Islet of Langerhans (tissue), 1 donor: ENCODE measurements at regions not wholly inside any gene's neighbourhood (a gene's known extent, or its start where the extent isn't known, plus 50 kb on each side); places are given as distances from the start of the nearest gene placed in this dataset.

ENCODE experiments used
- FAIRE-seq: peaks from one replicate; lab custom pipeline; 2011; peaks lifted over from hg19 to GRCh38; lab: Jason Lieb, UNC

DNA sequence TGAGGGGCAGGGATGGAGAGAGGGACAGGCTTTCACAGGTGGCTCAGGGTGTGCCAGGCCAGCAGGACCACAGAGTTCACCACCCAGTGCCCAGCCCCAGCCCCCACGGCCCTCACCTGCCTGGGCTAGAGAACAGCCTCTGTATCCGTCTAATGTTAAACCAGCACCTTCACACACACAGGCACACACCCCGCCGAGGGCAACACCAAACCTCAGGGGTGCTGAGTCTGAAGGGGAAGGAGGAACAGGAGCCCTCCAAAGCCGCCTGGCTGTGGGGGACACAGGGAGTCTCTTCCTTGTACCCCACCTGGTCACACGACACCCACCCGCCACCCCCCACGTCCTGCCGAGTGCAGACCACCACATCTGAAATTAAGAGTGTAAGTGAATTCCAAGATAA lies 205.8 kb upstream of the SALL3 start:
- no peak for FAIRE-seq

DNA sequence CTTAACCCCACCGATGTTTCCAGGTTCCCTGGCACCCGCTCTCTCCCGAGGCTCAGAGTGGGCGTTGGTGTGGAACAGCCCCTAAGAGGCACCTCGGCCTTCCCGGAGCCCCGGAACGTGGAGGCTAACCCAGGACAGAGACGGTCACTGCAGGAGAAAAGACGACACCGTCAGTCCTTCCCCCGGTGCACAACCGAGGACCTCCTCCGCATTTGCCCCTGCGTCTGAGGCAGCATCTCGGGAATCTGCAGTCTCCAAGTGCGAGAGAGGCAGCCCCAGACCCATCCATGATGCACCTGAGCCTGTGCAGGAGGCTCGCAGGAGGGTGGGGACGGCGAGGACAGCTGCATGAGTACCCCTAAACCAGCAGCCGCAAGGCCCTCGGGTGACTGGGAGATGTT lies 204.9 kb upstream of the SALL3 start:
- FAIRE-seq: no peak

DNA sequence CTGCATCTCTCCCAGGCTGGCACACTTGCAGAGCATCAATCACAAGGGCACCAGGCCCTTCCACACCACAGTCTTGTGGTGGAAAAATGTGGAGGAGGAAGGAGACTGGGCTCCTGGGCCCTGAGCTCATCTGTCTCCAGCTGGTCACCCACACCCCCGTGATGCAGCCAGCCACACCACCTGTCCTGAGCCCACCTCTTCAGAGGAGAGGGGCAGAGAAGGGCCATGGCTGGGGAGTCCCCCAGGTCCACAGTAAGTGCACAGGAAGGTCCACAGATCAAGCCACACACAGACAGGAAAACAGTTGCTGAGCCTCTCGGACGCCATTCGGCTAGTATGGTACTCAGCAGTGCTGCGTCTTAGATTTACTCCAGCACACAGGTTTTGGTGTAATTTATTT lies 203.5 kb upstream of the SALL3 start:
- FAIRE-seq: no peak

DNA sequence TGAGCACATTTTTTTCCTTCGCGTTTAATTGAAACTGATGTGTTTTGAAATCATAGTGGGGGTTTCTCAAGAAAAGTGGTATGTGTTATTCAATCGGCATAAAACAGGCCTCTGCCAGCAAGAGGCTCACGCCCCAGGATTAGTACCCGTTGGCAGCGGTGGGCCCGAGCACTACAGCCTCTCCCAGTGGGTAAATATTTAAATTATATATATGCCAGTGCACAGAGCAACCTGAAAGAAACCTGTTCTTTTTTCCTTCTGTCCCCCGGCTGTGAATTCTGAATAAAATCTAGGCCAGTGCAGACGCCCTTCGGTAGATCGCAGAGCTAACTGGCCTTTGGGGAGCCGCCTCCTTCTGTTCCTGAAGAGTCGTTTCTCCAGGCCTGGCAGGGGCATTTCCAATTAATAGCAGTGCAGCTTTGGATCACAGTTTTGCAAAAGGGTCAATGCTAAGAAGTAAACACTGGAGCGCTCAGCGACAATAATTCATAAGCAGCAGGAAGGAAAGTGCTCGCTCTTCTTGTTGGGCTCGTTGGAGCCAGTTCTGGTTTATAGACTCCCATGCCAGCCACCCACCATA lies 202.8 kb upstream of the SALL3 start:
- no peak for FAIRE-seq

DNA sequence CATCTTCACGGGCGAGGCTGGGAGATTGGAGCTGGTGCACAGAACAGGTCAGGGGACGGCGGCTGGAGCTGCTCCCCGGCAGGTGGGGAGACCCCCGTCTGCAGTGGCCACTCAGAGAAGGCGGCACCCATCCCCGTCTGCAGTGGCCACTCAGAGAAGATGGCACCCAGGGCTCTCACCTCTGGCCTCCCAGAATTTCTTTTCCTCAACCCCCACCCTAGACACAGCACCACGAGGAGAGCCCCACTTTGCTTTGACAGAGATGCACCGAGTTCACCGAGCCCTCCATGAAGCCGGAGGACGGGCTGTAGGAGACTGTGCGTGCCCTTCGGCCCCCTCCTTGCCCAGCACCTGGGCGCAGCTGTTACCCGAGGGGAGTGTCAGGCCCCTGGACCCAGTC lies 201.6 kb upstream of the SALL3 start:
- no peak for FAIRE-seq

DNA sequence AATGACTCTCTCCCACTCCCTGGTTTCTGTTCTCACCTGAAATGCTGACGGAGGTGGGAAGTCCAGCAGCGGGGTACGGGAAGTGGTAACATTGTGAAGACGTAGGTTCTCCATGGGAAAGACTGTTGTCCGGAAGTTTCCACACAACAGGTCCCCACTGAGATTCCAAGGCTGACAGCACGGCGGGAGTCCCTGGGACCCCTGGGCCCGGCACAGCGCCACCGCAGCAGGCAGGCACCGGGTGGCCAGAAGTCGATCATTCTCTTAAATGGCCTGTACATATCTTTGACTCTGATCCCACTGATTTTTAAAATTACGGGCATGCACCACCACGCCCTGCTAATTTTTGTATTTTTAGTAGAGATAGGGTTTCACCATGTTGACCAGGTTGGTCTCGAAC lies 201.0 kb upstream of the SALL3 start:
- FAIRE-seq: no peak

DNA sequence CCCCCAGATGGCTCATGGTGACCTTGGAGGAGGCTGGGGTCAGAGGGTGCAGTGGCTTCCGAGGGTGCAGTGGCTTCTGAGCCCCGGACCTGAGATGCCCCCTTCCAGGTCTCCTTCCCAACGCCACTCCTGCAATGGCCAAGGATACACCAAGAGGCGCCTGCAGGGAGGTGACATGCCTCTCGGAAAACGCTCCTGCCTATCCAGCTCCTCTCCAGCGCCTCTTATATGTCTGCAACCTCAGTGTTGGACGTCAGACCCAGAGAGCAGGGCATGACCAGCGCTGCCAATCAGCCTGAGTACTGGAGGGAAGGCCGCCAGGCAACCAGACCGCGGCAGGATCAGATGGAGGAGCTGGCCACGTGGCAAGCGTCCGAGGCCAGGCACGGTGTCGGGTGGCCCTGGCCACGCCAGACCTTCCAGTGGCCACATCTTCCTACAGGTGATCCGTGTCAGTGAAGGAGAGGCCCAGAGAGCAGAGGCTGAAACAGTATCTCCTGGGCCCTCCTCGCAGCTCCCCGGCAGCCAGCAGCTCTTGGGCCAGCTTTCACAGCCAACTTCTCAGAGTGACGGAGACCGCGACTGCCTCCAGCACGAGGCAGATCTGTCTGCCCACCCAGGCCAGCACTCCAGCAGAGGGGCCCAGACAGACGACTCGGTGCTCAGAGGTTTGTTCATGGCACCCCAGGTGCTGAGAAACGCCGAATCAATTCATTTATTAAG lies 199.5 kb upstream of the SALL3 start:
- no peak for FAIRE-seq

DNA sequence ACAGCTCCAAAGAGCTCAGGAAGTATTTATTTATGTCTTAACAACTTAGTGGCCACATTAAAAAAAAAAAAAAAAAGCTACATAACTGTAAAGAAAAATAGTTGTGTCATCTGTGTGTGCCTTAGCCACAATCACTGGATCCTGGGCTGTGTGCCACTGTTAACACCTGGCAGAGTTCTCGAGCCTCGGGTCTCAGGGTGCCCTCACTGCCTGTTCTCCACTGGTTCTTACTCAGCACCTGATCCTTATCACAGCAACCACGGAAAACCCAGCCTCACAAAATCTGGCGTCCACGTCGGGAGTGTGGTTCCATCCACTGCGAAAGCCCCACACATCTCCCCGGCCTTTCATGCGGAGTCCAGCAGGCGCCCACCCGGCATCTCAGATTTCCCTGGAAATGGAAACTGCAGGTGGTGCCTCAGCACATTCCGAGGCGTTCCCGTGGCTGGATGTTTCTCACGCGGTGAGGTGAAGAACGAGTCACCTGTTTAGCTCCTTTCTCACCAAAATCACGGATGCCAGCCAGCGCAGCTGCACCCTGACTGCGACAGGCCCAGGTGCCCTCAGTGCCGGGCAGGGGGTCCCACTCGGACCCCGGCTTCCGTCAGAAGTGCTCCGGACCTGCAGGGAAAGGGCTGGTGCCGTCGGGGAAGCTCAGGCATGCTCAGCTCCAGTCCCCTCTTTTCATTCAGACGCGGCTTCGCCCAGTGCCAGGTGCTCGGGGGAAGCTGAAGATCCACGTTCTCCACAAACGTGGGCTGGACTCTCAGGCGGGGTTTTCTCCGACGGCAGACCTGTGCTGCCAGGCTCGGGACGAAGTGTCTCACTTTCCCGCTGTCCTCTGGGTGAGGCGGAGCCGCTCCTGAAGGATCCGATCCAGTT lies 198.7 kb upstream of the SALL3 start:
- no peak for FAIRE-seq

DNA sequence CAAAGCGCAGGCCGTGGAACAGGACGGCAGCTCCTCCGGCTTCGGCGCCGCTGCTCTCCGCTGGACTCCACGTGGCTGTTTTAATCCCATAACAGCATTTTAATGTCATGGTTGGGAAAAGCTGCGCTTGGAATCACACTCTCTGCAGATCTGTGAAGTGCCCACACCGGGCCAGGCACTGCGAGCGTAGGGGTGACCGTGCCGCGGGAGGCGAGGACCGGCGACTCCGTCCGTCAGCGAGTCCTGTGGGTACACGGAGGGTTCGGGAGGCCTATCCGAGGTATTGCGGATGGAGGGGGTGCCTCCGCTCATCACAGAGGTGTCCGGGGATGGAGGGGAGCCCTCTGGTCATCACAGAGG lies 198.0 kb upstream of the SALL3 start:
- FAIRE-seq: no peak

DNA sequence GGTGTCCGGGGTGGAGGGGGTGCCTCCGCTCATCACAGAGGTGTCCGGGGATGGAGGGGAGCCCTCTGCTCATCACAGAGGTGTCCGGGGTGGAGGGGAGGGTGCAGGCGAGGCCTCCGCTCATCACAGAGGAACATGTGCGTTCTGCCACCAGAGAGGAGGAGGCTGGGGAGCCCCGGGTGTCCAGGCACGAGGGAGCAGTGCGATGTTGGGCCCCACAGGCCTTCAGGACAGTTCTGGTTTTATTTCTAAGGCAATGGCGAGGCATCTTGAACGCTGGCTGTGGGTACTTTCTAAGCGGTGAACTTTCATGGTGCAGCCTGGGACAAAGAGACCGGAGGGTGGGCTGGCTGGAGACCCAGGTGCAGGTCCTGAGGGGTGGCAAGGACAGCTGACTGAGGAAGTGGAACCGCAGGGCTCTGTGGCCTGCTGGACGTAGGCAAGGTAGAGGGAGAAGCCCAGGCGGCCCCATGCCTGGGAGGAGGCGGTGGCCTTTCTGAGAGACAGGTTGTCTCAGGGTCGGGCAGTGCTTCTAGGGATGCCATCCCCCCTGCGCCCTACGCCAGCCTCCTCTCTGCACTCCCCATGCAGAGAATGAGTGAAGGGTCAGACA lies 196.6 kb upstream of the SALL3 start:
- FAIRE-seq: no peak

DNA sequence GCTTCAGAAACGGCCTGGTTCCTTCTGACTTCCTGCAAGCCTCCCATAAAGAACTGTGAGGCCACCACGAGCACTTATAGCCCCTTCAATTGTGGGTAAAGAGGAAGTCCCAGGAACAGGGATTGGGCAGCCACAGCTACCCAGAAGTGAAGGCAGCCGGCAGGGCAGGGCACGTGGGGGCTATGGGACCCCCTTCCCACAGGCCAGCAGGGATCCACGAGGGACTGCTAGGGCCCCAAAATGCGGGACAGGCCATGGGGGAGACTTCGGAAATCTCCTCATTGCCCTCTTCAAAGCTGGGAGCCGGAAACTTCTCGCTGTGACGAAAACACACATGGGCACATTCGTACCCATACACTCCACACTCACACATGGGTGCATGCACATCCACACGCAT lies 196.1 kb upstream of the SALL3 start:
- no peak for FAIRE-seq

DNA sequence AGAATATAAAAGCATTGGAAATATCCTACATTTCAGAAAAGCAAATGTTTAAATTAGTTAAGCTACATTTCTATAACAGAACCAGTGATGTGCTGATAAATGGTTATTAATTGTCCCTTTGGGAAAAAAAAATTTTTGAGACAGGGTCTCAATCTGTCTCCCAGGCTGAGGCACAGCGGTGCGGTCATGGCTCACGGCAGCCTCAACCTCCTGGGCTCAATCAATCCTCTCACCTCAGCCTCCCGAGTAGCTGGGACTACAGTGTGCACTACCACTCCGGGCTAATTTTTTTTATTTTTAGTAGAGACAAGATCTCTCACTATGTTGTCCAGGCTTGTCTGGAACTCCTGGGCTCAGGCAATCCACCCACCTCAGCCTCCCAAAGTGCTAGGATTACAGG lies 194.8 kb upstream of the SALL3 start:
- FAIRE-seq: no peak

DNA sequence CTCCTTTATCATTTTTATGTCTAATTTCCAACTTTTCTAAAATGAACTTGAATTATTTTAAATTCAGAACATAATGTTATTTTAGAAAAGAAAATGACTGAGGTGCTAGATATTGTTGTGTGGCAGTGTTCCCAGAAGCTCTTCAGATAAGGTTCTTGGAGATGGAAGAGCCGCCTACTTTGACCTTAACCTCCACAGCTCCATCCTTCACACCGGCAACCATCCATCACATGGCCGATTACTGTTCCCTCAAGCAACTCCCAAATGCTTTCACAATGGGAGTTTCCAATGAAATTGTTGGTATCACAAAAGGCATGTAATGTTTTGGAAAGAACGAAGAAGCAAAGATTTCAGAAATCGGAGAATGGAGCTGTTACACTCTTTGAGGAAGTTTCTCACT lies 193.9 kb upstream of the SALL3 start:
- no peak for FAIRE-seq

DNA sequence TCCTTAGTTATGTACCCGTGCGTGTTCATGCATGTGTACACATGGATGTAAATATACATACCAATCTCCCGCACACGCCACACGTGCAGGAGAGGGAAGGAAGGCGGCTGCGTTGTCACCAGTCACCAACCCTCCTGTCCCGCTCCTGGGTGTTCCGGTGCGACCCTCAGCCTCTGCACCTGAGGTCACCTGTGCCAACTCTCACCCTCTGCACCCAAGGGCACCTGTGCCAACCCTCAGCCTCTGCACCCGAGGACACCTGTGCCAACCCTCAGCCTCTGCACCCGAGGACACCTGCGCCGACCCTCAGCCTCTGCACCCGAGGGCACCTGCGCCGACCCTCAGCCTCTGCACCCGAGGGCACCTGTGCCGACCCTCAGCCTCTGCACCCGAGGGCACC lies 192.8 kb upstream of the SALL3 start:
- no peak for FAIRE-seq

DNA sequence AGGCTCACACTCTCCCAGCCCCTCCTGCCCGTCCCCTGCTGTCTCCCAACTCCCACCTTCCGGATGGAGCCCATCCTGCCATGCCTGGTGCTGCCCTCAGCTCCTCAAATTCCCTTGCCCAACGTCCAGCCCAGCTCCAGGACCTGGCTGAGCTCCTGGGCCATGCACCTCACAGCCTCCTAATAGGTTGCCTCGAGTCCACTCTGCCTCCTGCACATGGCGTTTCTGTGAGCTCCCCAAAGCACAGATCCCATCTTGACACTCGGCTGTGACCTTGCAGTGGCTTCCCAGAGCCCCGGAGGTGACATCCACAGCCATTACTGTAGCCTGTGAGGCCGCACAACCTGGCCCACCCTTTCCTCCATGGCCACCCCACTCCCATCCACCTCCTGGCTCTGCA lies 191.9 kb upstream of the SALL3 start:
- no peak for FAIRE-seq

DNA sequence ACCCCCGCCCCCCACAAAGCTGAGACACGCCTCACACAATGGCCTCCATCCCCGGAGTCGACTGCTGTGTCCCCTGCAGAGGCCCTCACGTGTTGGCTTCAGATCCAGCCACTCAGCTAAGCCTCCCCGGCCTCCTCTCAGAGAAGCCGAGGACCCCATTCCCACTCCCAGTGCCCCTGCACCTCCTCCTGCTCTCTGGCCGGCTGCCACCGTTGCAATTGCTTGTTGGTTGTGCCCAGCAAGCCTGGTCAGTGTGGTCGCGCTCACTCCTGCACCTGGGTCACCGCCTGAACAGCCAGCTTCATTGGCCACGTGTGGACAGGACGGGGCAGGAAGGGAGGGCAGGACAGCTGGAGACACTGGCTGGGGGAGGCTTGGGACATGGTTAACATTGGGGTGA lies 191.5 kb upstream of the SALL3 start:
- no peak for FAIRE-seq

DNA sequence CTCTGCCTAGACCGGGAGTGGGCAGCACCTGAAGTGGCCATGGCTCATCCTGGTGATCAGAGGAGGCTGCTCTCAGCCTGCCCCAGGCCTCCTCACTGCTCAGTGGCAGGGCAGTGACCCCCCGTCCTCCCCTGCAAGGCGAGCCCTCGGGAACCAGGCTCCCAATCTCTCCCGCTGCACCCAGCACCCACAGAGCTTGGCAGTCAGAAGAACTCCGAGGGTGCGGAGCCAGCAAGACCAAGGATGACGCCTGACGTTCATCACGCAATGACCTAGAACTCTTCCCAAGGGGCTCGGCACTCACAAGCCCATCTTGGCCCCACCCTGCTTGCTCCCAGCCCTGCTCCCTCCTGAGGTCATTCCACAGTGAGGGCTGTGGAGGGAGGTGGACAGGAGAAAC lies 189.8 kb upstream of the SALL3 start:
- no peak for FAIRE-seq

DNA sequence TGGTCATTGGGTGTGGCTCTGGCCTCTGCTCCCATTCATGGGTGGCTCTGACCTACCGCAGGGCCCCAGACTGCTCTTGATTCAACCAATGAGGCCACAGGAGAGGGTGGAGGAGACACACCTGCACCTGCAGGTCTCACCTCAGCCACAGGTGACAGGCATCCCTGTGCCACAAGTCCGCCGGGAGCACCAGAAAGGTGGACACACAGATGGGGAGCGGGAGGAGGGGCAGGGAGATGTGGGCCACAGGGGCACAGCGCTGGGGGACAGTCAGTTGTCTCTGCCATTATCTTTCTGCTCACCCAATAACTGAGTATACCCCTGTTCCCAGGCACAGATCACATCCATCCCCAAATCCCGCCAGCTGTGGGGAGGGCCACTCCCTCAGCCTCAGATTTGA lies 189.1 kb upstream of the SALL3 start:
- FAIRE-seq: no peak

DNA sequence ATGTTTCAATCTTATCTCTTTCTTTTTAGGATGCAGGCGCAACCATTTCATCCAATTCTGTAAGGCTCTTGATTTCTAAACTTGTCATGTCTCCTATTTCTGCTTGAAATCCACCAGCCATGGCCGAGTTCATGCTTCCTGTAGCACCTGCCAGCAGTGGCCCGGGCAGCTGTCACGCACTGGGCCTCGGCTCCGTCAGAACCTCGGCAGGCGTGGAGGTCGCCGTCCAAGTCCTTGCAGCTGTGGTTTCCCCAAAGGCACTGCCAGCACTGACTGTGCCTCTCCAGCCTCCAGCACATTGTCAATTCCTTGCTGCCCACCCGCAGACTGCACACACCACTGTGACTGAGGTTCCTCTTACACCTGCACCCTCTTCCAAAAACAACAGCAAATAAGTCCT lies 188.7 kb upstream of the SALL3 start:
- no peak for FAIRE-seq

DNA sequence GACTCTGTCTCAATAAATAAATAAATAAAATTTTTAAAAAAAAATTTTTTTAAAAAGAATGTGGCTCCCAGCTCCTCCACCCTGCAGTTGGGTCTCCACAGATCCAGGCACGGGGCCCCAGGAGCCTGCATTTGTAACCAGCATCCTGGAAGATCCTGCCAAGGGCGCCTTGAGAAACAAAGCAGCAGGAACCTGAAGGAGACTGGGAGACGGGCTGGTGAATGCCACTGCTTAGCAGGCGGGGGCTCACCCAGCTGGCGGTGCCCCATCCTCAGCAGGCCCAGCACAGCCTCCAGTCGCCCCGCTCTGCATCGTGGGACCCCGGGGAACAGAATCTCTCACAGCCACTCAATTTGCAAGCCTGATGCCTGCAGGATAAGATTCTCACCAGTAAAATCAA lies 187.5 kb upstream of the SALL3 start:
- FAIRE-seq: no peak

DNA sequence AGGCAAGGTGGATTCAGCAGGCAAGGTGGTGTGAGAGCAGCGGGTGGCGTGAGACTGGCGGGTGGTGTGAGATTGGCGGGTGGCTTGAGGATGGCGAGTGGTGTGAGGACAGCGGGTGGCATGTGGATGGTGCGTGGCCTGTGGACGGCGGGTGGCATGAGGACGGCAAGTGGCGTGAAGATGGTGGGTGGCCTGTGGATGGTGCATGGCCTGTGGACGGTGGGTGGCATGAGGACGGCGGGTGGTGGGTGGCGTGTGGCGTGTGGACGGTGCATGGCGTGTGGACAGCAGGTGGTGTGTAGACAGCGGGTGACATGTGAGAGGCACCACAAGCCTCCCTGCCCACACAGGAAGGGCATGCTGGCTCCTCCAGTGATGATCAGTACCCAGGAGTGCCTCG lies 186.9 kb upstream of the SALL3 start:
- no peak for FAIRE-seq

DNA sequence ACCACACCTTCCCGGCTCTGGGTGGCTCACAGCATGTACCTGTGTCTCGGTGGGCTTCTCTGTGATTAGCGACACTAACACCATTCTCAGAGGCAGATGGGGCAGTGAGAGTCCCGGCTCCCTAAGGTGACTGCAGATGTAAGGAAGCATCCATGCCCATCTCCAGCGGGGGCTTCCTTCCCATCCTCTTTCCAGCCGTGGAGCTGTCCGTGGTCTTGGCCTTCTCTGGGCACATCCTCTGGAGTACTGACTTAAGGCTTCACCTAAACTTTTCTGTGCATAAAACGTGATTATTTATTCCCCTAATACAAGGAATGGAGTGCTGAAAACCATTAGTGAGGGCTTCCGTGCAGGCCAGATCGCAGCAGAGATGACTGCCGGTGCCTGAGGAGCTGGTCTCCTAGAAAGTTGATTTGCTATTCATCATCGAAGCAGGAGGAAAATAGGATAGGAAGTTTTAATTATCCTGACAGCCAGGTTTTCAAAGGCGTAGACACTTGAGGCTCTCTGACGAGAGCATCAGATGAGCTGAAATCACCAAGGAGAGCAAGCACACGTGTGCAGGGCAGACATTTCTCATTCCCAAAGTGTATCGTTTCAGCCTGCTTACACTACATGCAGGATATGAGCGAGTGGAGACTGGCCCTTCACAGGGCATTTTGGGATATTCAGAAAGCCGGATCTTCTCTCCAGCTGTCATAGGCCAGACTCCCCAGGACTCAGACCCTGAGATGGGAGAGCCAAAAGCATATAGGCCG lies 186.1 kb upstream of the SALL3 start:
- FAIRE-seq: no peak

DNA sequence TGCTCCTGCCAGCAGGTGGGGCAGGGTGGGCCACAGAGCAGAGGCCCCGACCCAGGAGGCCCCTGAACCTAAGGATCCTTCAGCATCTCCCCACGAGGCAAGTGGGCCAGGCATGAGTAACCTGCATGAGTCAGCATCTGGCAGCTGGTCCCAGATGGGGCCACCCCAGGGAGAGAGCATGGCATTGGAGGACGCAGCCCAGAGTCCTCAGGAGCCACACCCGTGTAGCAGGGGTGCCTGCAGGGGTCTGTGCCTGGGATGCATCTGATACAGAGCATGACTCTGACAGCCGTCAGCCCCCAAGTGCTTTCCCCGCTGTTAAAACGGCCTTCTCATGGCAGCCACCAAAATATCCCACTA lies 185.6 kb upstream of the SALL3 start:
- FAIRE-seq: no peak
